NCI-H1436 (cell line): ENCODE measurements at regions not wholly inside any gene's neighbourhood (a gene's known extent, or its start where the extent isn't known, plus 50 kb on each side); places are given as distances from the start of the nearest gene placed in this dataset.

ENCODE experiments used
- DNase-seq: peaks from one replicate; lab custom pipeline; 2025; lab: John Stamatoyannopoulos, UW

DNA sequence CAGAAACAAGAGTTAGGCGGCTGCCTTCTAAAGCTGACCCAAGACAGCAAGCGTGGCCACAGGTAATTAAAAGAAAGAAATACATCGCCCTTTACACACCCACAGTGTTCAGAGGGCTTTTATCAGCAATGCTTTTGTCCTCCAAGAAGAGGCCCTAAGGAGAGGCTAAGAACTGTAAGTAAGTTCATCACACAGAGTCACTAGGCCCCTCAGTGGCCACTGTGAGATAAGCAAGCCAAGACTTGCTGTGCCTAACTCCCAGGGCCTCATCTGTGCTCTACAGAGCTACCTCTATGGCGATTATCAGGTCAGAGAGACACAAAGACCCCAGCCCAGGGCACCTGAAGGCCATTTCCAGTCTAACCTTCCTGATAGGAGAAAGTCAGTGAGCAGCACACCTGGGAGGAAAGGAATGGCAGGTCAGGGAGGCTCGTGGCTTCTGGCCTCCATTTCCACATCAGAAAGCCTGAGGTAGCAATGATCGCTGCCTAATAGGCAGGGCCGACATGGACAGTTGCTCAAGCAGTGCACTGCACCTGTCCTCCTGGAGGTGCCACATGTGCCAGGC is 545.2 kb upstream of the CDH11 start:
- no peak for DNase-seq

GRCh38 chr16:65666132-65666941 is 544.5 kb upstream of the CDH11 start:
- DNase-seq = no peak

DNA sequence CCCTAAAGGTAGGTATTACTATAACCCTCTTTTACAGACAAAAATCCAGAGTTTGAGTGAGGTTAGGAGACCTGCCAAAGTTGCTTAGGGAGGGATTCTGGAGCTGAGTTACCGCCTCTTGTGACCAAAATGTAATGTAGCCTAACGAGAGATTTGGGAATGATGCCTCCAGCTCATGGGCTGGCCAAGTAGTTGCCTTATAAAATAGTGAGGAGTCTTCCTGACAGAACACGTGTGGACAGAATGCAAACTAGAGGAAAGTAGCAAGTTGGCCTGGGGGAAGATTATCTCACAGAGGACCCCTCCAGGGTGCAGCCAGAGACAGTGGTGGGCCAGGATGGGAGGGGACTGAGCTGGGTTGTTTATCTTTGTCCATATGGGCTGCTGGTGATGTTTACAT is 543.7 kb upstream of the CDH11 start:
- DNase-seq = no peak

DNA sequence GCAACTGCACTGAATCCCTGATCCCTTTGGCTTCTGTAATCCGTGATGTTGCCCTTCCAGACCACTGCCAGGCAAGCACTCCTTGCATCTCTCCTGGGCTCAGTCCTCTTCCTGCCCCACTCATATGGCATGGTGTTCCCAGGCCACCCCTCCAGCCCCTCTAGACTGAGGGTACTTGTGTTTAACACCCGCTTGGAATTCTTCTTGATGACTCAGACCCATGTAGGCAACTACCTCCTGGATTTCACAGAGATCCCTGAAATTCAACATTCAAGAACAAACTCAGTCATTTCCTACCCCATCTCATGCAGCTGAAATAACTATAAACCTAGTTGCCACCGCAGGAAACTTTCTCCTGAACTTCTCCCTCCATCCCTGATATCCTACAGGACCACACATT is 541.9 kb upstream of the CDH11 start:
- no peak for DNase-seq

DNA sequence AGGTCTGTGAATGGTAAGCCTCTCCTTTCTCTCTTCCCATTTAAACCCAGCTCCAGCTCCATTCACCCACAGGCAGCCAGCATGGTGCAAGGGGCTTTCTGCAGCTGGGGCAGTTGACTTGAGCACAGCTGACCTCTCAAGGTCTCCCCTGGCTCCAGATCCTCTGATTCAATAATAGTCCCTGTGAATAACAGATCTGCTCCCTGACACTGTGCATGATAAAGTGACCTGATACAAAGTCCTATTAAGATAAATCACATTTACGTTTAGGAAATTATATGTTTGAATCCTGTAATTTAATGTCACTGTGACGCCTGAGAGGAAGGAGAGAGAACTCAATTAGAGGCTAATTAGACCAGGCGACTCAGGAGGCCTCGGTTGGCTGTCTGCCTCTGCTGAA is 540.4 kb upstream of the CDH11 start:
- no peak for DNase-seq

DNA sequence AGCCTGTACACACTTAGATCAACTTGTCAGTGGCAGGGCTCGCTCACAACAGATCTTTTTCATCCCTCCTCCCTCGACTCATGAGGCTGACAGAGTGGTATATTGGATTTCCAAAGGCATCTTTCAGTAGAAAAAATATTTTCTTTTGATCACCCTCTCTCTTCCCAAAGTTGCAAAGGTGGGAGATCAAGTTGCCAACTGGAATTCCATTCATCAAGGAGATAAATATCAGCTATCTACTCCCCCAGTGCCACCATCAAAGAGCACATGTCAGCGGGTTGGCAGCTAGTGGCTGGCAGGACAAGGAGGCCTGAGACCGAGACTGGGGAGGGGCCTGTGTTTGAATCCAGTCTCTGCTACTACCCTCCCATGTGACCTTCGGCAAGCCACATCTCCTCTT is 539.7 kb upstream of the CDH11 start:
- no peak for DNase-seq

DNA sequence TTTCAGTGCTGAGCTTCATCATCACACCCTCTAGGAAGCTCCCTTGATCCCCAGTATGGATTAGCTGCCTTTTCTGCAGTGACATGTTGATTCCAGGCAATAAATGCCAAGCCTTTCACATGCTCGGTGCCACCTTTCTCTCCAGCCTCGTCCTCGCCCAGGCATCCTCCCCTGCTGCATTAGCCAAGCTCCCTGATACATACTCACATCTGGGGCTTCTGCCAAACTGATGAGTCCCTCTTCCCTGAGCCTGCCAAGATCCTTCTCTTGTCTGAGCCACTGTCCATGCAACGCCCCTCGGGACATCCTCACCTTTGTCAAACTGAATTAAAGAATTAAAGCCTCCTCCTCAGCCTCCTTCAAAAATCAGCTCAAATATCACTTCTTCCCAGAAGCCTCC is 538.5 kb upstream of the CDH11 start:
- DNase-seq = no peak

DNA sequence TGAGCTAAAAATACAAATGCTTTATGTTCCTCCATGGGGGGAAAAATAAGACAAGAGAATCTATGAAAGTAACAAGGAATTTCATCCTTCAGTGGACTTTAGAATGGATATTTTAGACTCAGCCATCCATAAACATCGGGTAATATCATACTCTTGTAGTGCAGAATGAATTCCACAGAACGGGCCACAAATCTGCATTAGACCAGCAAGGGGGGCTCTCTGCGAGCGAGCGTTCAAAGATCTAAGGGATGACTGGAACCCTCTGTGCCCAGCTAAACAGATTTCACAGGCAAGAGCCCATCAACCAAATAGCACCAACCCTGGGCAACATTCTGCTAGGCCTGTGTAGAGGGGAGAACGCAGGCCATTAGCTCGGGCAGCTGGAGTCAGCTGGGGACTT is 537.9 kb upstream of the CDH11 start:
- DNase-seq = no peak

GRCh38 chr16:65658787-65659220 is 536.9 kb upstream of the CDH11 start:
- no peak for DNase-seq

- no peak for DNase-seq
Measured at GRCh38 chr16:65658349-65658748, 536.5 kb upstream of the CDH11 start.

GRCh38 chr16:65657556-65657955 is 535.7 kb upstream of the CDH11 start:
- no peak for DNase-seq

- DNase-seq = no peak
Measured at GRCh38 chr16:65657071-65657494, 535.2 kb upstream of the CDH11 start.

GRCh38 chr16:65655802-65656201 is 533.9 kb upstream of the CDH11 start:
- no peak for DNase-seq

- no peak for DNase-seq
Measured at GRCh38 chr16:65648101-65648500, 526.2 kb upstream of the CDH11 start.

DNA sequence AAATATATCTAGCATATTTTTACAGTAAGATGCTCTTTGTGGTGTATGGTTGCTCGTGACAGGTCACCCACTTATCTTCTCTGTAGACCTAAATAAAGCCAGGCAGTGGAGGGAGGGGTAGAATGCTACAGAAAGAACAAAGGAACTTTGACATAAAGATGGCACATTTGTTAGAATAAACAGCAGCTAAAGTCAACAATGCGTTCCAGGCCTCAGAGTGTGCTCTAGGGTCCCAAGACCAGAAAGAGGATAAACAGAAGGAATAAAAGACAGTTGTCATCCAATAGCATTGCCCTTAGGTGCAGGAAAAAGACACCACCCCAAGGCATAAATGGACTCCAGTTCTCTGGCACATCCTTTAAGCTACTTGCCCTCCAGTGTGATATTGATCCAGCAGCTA is 523.0 kb upstream of the CDH11 start:
- no peak for DNase-seq

DNA sequence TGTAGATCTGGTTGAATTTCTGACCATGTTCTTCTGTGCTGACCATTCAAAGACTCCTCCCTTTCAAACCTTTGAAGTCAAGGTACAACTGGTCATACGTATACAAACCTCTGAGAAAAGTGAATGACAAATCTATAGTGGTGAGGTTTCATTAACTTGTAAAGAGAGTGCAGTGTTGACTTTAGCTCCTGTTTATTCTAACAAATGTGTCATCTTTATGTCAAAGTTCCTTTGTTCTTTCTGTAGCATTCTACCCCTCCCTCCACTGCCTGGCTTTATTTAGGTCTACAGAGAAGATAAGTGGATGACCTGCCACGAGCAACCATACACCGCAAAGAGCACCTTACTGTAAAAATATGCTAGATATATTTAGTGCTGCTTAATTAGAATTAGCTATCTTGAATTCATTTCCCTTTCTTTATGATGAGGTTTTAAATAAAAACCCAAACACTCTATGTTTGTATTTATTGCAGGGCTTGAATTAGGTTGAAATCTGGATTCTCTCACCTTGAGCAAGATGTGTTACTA is 520.0 kb upstream of the CDH11 start:
- no peak for DNase-seq

- no peak for DNase-seq
Measured at GRCh38 chr16:65641049-65641761, 519.3 kb upstream of the CDH11 start.

GRCh38 chr16:65634833-65635232 is 513.0 kb upstream of the CDH11 start:
- DNase-seq = no peak

GRCh38 chr16:65634291-65634690 is 512.4 kb upstream of the CDH11 start:
- no peak for DNase-seq

DNA sequence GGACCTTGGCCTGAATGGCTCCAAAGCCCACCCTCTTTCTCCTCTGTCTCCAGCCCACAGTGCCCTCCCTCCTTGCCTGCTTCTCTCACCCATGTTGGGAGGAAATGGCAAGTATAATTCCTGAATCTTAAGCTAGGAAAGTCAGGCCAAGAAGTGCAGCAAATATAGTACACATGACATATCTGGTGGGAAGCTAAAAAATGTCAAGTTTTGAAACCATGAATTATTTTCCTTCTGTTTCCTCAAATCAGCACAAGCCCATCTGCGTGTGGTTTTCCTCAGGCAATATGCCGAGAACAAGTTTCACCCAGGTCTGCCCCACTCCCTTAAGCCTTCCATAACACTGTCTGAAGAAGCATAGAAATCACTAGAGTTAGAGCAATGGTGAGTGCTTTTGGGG is 502.8 kb upstream of the CDH11 start:
- no peak for DNase-seq

GRCh38 chr16:65624229-65624628 is 502.4 kb upstream of the CDH11 start:
- no peak for DNase-seq

GRCh38 chr16:65622871-65623270 is 501.0 kb upstream of the CDH11 start:
- DNase-seq = no peak

DNA sequence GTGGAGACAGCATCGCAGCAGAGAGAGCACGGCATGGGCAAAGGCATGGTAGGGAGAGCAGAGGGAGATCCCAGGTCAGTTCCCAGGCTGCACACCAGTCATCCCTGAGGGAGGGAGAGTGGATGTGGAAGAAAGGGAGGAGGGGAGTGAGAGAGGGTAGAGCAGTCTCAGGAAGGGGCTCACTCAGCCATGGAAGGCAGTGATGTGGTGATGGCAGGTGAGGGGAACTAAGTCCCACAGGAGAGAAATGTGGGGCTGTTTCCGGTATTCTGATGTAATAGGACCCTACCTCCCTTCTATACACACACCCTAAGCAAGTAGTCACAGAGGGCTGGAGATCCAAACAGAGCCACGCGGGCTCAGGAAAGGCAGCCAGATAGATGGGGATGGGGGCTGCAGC is 500.3 kb upstream of the CDH11 start:
- no peak for DNase-seq
